Stimulated activated CD4-positive, alpha-beta T cell treated with anti-CD3 and anti-CD28 coated beads, Interleukin-15, amount 100 ng/mL, for 1 hour (primary cell): ENCODE measurements at regions not wholly inside any gene's neighbourhood (a gene's known extent, or its start where the extent isn't known, plus 50 kb on each side); places are given as distances from the start of the nearest gene placed in this dataset.

Experiments used
- DNase-seq, 2 donors: peaks; one replicate each; pipeline ENCODE4 v3.0.0-alpha.2; 2020; ENCODE audit warnings: low read depth in 1 of 2, low spot score in 1 of 2

DNA sequence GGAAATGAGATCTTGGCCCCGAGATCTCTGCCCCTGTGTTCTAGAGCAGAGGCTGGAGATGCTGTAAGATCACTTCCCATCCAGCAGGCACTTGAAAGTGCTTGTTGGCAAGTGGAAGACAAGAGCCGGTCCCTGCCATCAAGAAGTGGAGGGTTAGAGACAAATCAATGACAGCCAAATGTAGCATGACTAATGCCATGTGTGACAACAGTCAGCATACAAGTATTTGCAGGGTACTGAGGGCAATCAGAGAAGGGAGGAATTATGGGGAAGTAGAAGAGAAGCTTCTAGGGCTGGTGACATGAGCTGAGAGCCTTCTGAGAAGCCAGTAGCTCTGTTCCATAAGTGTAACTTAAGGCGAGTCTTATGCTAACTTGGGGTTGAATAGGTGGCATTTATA lies 58.6 kb downstream of the TMEM17 start:
- no peak for DNase-seq

DNA sequence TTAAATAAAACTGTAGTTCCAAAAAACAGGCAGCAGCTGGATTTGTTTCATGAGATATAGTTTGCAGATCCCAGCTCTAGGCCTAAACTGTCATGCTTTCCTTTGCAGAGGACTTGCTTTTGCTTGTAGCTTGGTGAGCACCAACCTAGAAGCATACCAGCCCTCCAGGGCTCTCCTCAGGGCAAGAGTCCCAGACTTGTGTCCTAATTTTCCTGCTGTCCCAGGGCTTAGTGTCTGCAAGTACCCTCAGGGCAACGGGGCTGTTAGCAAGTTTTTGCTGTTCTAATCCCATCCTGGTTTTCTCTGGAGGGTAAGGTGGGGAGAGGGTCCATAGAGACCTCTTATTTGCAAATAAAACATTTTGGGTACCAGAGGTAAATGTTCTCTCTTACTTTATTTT lies 59.5 kb downstream of the TMEM17 start:
- DNase-seq, result no peak

- DNase-seq, result no peak
Observed at GRCh38 chr2:62443886-62444285, 62.1 kb downstream of the TMEM17 start.

GRCh38 chr2:62443471-62443870 lies 62.5 kb downstream of the TMEM17 start:
- no peak for DNase-seq

- DNase-seq, result no peak
Observed at GRCh38 chr2:62441824-62442223, 64.2 kb downstream of the TMEM17 start.

- DNase-seq, result no peak
Observed at GRCh38 chr2:62441421-62441820, 64.6 kb downstream of the TMEM17 start.

GRCh38 chr2:62440281-62440946 lies 65.6 kb downstream of the TMEM17 start:
- no peak for DNase-seq

DNA sequence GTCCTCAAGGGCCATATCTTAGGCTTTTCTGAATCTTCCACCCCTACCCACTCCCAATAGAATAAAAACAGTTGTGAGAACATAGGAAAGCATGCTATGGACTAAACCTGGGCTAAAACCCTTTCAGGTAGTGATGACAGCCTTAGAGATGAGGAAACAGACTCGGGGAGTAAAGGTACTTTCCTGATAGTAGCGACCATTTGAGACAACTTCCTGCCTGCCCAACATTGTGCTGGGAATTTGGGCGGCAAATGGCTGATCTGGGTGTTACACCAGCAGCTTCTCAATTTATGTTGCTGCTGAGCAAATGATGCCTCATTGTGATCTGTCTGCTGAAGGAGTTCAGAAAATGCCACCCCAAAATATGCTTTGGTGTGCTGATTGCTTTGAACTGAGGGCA lies 66.6 kb downstream of the TMEM17 start:
- DNase-seq, result no peak

DNA sequence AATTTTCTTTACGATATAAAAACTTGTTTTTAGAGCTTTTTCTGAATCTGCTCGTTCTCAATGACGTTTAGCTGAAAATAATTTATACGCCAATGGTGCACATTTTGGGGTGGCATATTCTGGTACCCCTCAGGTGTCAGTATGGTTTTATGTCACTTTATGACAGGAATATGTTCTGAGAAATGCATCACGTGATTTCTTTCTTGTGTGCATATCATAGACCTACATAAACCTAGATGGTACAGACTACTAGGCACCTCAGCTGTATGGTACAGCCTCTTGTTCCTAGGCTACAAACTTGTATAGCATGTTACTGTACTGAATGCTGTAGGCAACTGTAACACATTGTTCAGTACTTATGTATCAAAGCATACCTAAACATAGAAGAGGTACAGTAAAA lies 68.2 kb downstream of the TMEM17 start:
- no peak for DNase-seq

DNA sequence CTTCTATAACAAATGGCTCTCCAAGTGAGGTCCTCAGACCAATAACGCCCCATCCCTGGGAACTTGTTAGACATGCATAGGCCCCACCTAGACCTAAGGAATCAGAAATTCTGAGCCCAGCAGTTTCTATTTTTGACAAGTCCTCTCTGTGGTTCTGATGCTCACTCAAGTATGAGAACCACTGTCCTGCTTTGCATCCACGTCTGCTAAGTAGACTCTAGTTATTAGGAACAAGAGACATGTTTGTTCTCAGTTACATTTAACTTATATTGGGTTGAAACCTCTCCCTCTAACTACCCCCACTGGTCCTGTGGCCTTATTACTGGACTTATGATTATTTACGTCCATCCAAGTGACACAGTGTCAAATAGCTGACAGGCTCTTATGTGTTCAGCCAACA lies 70.3 kb downstream of the TMEM17 start:
- no peak for DNase-seq

- DNase-seq, result no peak
Observed at GRCh38 chr2:62432407-62432806, 73.6 kb downstream of the TMEM17 start.

GRCh38 chr2:62431512-62431911 lies 74.5 kb downstream of the TMEM17 start:
- DNase-seq, result no peak

- no peak for DNase-seq
Observed at GRCh38 chr2:62430146-62430545, 75.8 kb downstream of the TMEM17 start.

DNA sequence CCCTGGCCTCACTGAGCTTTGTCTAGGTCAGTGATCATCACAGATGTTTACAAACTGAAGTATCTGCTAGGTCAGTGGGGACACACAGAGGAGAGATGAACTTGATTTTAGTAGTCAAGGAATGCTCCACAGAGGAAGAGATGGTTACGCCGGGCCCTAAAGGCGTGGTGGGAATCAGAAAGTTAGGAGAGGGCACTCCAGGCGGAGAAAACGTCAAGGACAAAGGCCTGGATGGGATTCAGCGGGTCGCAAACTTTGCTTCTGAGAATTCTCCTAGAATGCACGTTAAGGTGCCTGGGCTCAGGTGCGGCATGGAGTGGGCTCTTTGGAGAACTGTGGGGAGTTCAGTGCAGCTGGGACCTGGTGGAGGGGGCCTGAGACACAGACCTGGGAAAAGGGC lies 78.8 kb downstream of the TMEM17 start:
- no peak for DNase-seq

GRCh38 chr2:62426154-62426912 lies 79.7 kb downstream of the TMEM17 start:
- no peak for DNase-seq

DNA sequence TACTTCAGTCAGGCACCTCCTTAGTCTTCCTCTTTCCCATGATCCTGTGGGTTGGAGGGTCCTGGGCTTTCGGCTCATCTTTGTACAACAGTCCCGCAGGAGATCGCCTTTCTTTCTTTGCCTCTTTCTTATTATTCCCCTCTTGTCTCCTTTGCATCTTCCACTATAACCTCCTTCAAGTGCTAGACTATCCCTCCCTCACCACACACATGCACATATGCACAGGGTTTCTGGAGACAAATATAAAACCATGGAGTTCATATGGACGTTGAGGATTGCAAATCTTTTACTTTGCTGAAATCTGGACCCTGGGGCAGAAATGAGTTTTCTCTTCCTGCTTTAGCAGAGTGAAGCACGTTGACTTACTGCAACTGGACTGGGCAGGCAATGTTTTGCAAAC lies 80.3 kb downstream of the TMEM17 start:
- no peak for DNase-seq

DNA sequence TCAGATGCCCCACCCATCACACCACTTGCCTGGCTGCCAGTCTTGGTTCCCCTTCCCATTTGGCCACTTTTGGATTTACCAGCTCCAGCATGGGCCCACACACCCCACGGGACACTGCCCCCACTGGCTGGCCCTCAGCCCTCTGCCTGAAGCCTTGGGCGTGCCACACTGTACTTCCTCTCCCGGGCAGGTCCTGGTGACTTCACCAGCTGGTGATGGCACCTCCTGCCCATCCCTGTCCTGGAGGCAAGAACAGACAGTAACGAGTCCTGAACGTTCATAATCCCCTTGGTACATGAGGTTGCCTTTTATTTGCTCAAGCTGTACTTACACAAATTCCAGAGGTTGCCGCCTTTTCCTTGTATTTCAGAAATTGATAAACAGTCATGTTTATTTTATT lies 81.1 kb downstream of the TMEM17 start:
- DNase-seq, result no peak

DNA sequence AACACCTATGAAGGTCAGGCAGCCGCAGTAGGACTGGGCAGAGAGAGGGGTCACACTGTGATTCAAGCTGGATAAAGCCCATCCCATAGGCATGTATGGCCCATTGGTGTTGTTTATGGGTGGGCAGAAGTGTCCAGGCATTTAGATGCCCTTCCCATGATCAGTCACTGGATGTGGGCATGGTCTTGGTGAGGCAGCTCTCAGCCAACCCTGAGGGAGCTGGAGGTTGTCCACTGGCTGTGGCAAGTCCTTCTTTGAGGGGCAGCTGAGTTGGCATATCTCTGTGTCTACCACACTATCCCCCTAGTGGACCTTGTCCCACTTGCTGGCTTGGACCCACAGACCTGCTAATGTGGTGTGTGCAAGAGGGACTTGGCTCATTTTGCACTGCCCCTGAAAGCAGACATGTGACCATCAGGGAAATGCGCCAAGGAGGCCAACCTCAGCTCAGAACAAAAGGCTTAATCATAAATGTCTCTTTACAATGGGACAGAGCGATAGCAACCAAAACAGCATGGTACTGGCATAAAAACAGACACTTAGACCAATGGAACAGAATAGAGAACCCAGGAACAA lies 82.0 kb downstream of the TMEM17 start:
- no peak for DNase-seq

GRCh38 chr2:62423235-62423634 lies 82.8 kb downstream of the TMEM17 start:
- no peak for DNase-seq

GRCh38 chr2:62415518-62415917 lies 90.5 kb downstream of the TMEM17 start:
- DNase-seq, result no peak

DNA sequence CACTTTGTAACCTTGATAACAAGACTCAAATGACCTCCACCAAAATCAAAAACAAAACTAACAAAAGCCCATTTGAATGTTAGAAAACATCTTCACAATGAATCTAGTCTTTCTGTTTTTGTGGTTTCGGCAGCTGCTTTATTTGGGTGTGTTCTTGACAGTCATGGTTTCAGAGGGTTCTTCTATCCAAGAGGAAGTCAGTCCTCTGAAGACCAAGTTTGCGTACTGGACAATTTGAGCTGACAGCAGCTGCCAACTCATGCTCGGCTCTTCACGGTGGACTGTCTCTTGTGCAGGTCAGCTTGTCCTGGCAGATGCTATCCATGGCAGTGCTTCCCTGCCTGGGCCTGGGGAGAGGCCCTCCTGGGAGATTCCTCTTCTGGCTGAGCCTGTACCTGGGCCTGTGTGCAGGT lies 91.0 kb downstream of the TMEM17 start:
- DNase-seq, result no peak

DNA sequence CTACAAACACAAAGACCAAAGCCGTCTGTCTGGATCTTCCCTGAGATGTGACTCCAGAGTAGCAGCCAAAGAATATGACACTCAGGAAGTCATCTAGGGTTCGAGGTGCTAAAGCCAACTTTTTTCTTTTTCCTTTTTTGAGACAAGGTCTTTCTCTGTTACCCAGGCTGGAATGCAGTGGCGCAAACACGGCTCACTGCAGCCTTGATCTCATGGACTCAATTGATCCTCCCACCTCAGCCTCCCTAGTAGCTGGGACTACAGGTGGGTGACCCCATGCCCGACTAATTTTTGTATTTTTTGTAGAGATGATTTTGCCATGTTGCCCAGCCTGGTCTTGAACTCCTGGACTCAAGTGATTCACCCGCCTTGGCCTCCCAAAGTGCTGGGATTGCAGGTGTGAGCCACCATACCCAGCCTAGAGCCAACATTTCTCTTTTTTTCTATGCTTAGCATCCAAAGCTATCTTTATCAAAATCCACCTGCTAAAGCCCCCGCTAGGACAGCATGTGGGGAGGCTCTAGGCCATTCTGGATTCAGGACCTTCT lies 92.8 kb downstream of the TMEM17 start:
- DNase-seq, result no peak
